HL-60 (cell line): ENCODE measurements at regions not wholly inside any gene's neighbourhood (a gene's known extent, or its start where the extent isn't known, plus 50 kb on each side); places are given as distances from the start of the nearest gene placed in this dataset.

Experiments
- DNase-seq, 2 experiments: peaks; one replicate each; pipeline ENCODE4 v3.0.0-alpha.2; 2010 to 2020; ENCODE audit warnings: low read depth in 1 of 2, low spot score in 1 of 2
- H3K27ac ChIP-seq: fragments of 250-450 bp; sonication (Bioruptor Pico); replicated peaks from 2 replicates; pipeline ENCODE4 v1.5.1; 2020; ENCODE audit warnings: mild to moderate bottlenecking, moderate library complexity
- H3K27me3 ChIP-seq: fragments of 250-450 bp; sonication (Bioruptor Pico); 2 replicates; pipeline ENCODE4 v1.5.1; 2021; ENCODE audit warnings: mild to moderate bottlenecking, moderate library complexity; ENCODE audit not compliant: insufficient read depth, poor library complexity, severe bottlenecking
- H3K4me3 ChIP-seq: replicated peaks from 2 replicates; pipeline ENCODE4 v1.5.1; 2011; ENCODE audit warnings: mild to moderate bottlenecking, control low read depth, low read length; ENCODE audit not compliant: insufficient read depth
- GABPA ChIP-seq: IDR thresholded peaks from 2 replicates; pipeline ENCODE4 v1.6.1; 2012; ENCODE audit warnings: low read depth
- POLR2AphosphoS5 ChIP-seq: IDR thresholded peaks from 2 replicates; pipeline ENCODE4 v1.6.1; 2012; ENCODE audit warnings: low read depth
- SPI1 ChIP-seq: IDR thresholded peaks from 2 replicates; pipeline ENCODE4 v1.6.1; 2012; ENCODE audit warnings: low read depth, mild to moderate bottlenecking, borderline replicate concordance
- TF ChIP-seq, protein P1 (sequence below): IDR thresholded peaks from 2 replicates; pipeline ENCODE4 v1.6.1; 2012; ENCODE audit warnings: low read depth; ENCODE audit not compliant: insufficient replicate concordance
- TF ChIP-seq, protein P2 (sequence below): IDR thresholded peaks from one replicate; pipeline ENCODE4 v1.5.1; 2011; ENCODE audit warnings: low read length, control low read depth, inconsistent platforms; ENCODE audit not compliant: insufficient read depth

- DNase-seq: no peak
- Histone ChIP-seq H3K4me3 (no peak overlapping the region), H3K27ac (no peak overlapping the region), H3K27me3 (no peaks in the 10 kb centered on the region)
- TF ChIP-seq, protein P1, sequence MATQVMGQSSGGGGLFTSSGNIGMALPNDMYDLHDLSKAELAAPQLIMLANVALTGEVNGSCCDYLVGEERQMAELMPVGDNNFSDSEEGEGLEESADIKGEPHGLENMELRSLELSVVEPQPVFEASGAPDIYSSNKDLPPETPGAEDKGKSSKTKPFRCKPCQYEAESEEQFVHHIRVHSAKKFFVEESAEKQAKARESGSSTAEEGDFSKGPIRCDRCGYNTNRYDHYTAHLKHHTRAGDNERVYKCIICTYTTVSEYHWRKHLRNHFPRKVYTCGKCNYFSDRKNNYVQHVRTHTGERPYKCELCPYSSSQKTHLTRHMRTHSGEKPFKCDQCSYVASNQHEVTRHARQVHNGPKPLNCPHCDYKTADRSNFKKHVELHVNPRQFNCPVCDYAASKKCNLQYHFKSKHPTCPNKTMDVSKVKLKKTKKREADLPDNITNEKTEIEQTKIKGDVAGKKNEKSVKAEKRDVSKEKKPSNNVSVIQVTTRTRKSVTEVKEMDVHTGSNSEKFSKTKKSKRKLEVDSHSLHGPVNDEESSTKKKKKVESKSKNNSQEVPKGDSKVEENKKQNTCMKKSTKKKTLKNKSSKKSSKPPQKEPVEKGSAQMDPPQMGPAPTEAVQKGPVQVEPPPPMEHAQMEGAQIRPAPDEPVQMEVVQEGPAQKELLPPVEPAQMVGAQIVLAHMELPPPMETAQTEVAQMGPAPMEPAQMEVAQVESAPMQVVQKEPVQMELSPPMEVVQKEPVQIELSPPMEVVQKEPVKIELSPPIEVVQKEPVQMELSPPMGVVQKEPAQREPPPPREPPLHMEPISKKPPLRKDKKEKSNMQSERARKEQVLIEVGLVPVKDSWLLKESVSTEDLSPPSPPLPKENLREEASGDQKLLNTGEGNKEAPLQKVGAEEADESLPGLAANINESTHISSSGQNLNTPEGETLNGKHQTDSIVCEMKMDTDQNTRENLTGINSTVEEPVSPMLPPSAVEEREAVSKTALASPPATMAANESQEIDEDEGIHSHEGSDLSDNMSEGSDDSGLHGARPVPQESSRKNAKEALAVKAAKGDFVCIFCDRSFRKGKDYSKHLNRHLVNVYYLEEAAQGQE: no peak
- no peak for TF ChIP-seq GABPA
- no peak for TF ChIP-seq SPI1
- TF ChIP-seq POLR2AphosphoS5: no peak
- TF ChIP-seq, protein P2, sequence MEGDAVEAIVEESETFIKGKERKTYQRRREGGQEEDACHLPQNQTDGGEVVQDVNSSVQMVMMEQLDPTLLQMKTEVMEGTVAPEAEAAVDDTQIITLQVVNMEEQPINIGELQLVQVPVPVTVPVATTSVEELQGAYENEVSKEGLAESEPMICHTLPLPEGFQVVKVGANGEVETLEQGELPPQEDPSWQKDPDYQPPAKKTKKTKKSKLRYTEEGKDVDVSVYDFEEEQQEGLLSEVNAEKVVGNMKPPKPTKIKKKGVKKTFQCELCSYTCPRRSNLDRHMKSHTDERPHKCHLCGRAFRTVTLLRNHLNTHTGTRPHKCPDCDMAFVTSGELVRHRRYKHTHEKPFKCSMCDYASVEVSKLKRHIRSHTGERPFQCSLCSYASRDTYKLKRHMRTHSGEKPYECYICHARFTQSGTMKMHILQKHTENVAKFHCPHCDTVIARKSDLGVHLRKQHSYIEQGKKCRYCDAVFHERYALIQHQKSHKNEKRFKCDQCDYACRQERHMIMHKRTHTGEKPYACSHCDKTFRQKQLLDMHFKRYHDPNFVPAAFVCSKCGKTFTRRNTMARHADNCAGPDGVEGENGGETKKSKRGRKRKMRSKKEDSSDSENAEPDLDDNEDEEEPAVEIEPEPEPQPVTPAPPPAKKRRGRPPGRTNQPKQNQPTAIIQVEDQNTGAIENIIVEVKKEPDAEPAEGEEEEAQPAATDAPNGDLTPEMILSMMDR: no peak
Measured at GRCh38 chr16:6048017-6048416, 950.4 kb upstream of the EEF2KMT start.

DNA sequence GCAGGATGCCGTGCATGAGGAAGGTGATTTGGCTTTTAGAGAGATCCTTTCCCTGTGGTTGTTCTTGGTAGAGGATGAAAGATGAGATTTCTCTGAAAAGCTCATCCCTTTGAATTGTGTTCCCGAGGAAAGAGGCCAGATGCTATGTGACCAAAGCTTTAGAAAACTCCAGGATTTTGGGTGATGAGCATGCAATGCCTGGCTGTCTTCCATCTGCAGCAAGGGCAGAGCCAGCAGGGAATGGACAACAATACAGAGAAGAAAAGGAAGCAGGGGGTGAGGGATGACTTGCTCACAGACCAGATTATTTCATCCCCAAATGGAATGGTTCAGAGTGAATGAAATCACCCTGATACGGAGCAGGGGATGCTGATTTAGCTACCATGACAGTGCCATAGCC lies 949.7 kb upstream of the EEF2KMT start:
- DNase-seq: no peak
- Histone ChIP-seq H3K27me3 (no peaks in the 10 kb centered on the region), H3K27ac (no peak overlapping the region), H3K4me3 (no peak overlapping the region)
- TF ChIP-seq, protein P2: no peak

DNA sequence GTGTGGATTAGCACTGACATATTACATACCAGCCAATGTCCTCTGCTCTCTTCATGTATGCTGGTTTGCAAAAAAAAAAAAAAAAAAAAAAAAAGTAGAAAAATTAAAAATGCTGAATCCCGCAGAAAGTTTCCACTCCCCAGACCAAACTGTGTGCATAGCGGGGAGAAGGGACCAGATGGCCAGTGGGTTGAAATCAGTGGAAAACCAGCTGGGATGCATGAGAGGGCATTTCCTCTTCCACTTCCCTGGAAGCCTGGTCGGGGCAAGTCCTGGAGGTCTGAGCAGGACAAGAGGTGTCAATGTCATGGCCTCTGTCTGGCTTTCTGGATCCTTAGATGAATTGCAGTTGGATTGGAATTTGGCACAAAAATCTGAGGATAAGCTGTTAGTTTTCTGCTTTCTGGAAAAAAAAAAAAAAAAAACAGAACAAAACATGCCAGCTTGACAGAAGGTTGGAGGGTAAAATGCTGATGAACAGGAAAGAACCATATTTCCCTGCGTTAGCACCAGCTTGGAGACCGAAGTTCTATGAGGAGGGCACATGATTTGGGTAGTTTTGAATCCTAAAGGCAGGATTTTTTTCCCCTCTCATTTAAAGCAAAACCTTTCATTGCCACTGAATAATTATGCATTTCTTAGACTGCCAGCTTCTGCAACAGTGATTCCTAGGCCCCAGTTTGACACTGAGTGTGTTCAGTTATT lies 941.5 kb upstream of the EEF2KMT start:
- TF ChIP-seq, protein P2: no peak
- TF ChIP-seq GABPA (no peak), POLR2AphosphoS5 (no peak), SPI1 (no peak)
- TF ChIP-seq, protein P1: no peak
- H3K4me3 ChIP-seq: no peak overlapping the region

GRCh38 chr16:6035161-6035560 lies 937.6 kb upstream of the EEF2KMT start:
- no peaks in the 10 kb centered on the region for H3K27me3 ChIP-seq
- TF ChIP-seq SPI1: no peak
- TF ChIP-seq GABPA: no peak
- TF ChIP-seq, protein P2: no peak
- TF ChIP-seq, protein P1: no peak
- no peak for TF ChIP-seq POLR2AphosphoS5
- no peak overlapping the region for H3K27ac ChIP-seq
- no peak overlapping the region for H3K4me3 ChIP-seq
- no peak for DNase-seq

More for the DNA sequence above, 941.5 kb upstream of the EEF2KMT start:
- Histone ChIP-seq H3K27ac (no peak overlapping the region), H3K27me3 (no peaks in the 10 kb centered on the region)
- DNase-seq: no peak
